Parathyroid adenoma (tissue), 2 donors: ENCODE measurements at regions not wholly inside any gene's neighbourhood (a gene's known extent, or its start where the extent isn't known, plus 50 kb on each side); places are given as distances from the start of the nearest gene placed in this dataset.

Source experiments
- H2AFZ ChIP-seq: fragments of 300-600 bp; sonication (generic); one replicate; pipeline ENCODE4 v1.7.0; 2017; ENCODE audit warnings: antibody characterized with exemption, mild to moderate bottlenecking
- H3K27ac ChIP-seq: fragments of 300-600 bp; sonication (generic); one replicate; pipeline ENCODE4 v1.7.0; 2017
- H3K27me3 ChIP-seq: fragments of 300-600 bp; sonication (generic); one replicate; pipeline ENCODE4 v1.7.0; 2017; ENCODE audit warnings: low read length; ENCODE audit not compliant: control insufficient read depth, insufficient read depth
- H3K36me3 ChIP-seq: fragments of 300-600 bp; sonication (generic); one replicate; pipeline ENCODE4 v1.7.0; 2017; ENCODE audit warnings: low read length; ENCODE audit not compliant: control insufficient read depth, insufficient read depth
- H3K4me1 ChIP-seq: fragments of 300-600 bp; sonication (generic); one replicate; pipeline ENCODE4 v1.7.0; 2017; ENCODE audit warnings: control low read depth
- H3K4me2 ChIP-seq: fragments of 300-600 bp; sonication (generic); one replicate; pipeline ENCODE4 v1.7.0; 2017; ENCODE audit warnings: low read length
- H3K4me3 ChIP-seq: fragments of 300-600 bp; sonication (generic); one replicate; pipeline ENCODE4 v1.7.0; 2017; ENCODE audit warnings: low read depth, low read length
- H3K79me2 ChIP-seq: fragments of 300-600 bp; sonication (generic); one replicate; pipeline ENCODE4 v1.7.0; 2017; ENCODE audit warnings: control low read depth
- H3K9ac ChIP-seq: fragments of 300-600 bp; sonication (generic); one replicate; pipeline ENCODE4 v1.7.0; 2017; ENCODE audit warnings: mild to moderate bottlenecking
- H3K9me3 ChIP-seq: fragments of 300-600 bp; sonication (generic); one replicate; pipeline ENCODE4 v1.7.0; 2017; ENCODE audit warnings: low read length; ENCODE audit not compliant: control insufficient read depth
- CTCF ChIP-seq: fragments of 300-600 bp; sonication (generic); IDR thresholded peaks from one replicate; pipeline ENCODE4 v1.7.0; 2017; ENCODE audit warnings: antibody characterized with exemption, mild to moderate bottlenecking
- donor health status: primary hyperparathyroidism.

- Histone ChIP-seq H3K79me2 (no peaks in the 10 kb centered on the region), H3K36me3 (no peaks in the 10 kb centered on the region), H3K4me3 (no peak overlapping the region), H3K4me2 (no peak overlapping the region), H2AFZ (no peak overlapping the region), H3K9me3 (no peaks in the 10 kb centered on the region), H3K27ac (no peak overlapping the region), H3K27me3 (no peaks in the 10 kb centered on the region), H3K9ac (no peak overlapping the region), H3K4me1 (no peaks in the 10 kb centered on the region)
- no peak for TF ChIP-seq CTCF
Measured at GRCh38 chr3:59271971-59272370, 222.1 kb upstream of the CFAP20DC start.

DNA sequence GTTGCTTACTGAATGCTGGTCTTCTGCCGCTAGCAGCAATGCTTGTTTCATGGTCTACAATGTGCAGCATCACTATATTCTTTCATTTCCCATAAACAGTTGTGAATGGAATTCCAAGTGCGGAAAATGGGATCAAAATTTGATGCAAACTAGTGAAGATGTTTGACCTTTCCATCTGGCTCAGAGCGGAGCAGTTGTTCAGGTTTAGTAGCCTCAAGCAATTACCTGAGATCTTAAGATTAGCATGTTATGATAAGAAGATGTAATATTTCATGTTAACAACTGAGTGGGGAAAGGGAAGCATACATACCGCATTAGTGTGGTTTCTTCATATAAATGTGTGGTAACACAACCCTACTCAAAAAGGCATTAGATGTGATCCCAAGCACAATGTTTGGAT lies 221.1 kb upstream of the CFAP20DC start:
- H3K27me3 ChIP-seq, result no peaks in the 10 kb centered on the region
- H3K4me1 ChIP-seq, result no peaks in the 10 kb centered on the region
- H3K36me3 ChIP-seq, result no peaks in the 10 kb centered on the region
- no peaks in the 10 kb centered on the region for H3K79me2 ChIP-seq
- H3K27ac ChIP-seq, result no peak overlapping the region
- no peaks in the 10 kb centered on the region for H3K9me3 ChIP-seq
- no peak overlapping the region for H3K4me2 ChIP-seq
- no peak overlapping the region for H3K4me3 ChIP-seq
- H2AFZ ChIP-seq, result no peak overlapping the region
- no peak overlapping the region for H3K9ac ChIP-seq
- no peak for TF ChIP-seq CTCF

- no peak overlapping the region for H2AFZ ChIP-seq
- no peak overlapping the region for H3K4me2 ChIP-seq
- TF ChIP-seq CTCF, result no peak
Measured at GRCh38 chr3:59270209-59270608, 220.4 kb upstream of the CFAP20DC start.

DNA sequence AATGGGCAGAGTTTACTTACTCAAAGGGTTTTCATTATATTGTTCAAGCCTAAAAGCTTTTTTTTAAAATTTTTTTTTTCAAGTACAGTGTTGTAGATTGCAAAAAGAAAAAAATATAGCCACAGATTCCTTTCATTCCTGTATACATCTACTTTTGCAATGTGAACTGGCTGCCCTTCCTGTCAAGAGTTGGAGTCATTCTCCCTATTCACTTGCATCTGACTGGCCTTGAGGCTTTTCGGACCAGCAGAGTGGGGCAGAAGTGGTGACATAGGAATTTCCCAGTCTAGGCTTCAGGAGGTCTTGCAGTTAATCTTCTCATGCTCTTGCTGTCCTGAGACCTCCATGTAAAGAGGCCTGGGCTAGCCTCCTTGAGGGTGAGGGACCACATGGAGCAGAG lies 218.3 kb upstream of the CFAP20DC start:
- H3K9me3 ChIP-seq, result no peaks in the 10 kb centered on the region
- no peak overlapping the region for H2AFZ ChIP-seq
- no peak overlapping the region for H3K27ac ChIP-seq

More at GRCh38 chr3:59270209-59270608, 220.4 kb upstream of the CFAP20DC start:
- Histone ChIP-seq H3K4me3 (no peak overlapping the region), H3K36me3 (no peaks in the 10 kb centered on the region), H3K4me1 (no peaks in the 10 kb centered on the region), H3K27me3 (no peaks in the 10 kb centered on the region), H3K9ac (no peak overlapping the region), H3K79me2 (no peaks in the 10 kb centered on the region), H3K9me3 (no peaks in the 10 kb centered on the region), H3K27ac (no peak overlapping the region)

More for the DNA sequence above, 218.3 kb upstream of the CFAP20DC start:
- no peak overlapping the region for H3K4me3 ChIP-seq
- H3K9ac ChIP-seq, result no peak overlapping the region
- no peaks in the 10 kb centered on the region for H3K27me3 ChIP-seq
- H3K4me1 ChIP-seq, result no peaks in the 10 kb centered on the region
- H3K36me3 ChIP-seq, result no peaks in the 10 kb centered on the region
- H3K79me2 ChIP-seq, result no peaks in the 10 kb centered on the region
- no peak for TF ChIP-seq CTCF
- H3K4me2 ChIP-seq, result no peak overlapping the region
